PC-9 (cell line): ENCODE measurements at regions not wholly inside any gene's neighbourhood (a gene's known extent, or its start where the extent isn't known, plus 50 kb on each side); places are given as distances from the start of the nearest gene placed in this dataset.

Source experiments
- BruUV-seq: library from RNA; stranded (reverse); fragments of 400-500 nt; replicated peaks from 2 replicates; lab custom pipeline; 2021; lab: Mats Ljungman, UMichigan
- CTCF ChIA-PET: fragments of 300-600 bp; sonication (Branson Sonifier 250); formaldehyde crosslinking; loops from one replicate; lab custom pipeline; 2022; ENCODE audit warnings: antibody characterized with exemption; lab: Charles Lee
- POLR2A ChIA-PET: fragments of 300-600 bp; sonication (Branson Sonifier 250); formaldehyde crosslinking; loops from one replicate; lab custom pipeline; 2022; ENCODE audit warnings: antibody characterized with exemption; ENCODE audit not compliant: unreplicated experiment; lab: Charles Lee
- DNase-seq, 2 experiments: peaks; one replicate each; pipeline versions ENCODE4 v3.0.0 to v3.0.0-alpha.2; 2015 to 2022; ENCODE audit warnings: mixed read lengths in 1 of 2
- H2AFZ ChIP-seq: fragments of 200-600 bp; sonication (generic); 2 replicates; pipeline ENCODE4 v1.8.1; 2017; ENCODE audit warnings: antibody characterized with exemption
- H3F3A ChIP-seq: fragments of 200-600 bp; sonication (generic); 2 replicates; pipeline ENCODE4 v1.8.1; 2017; ENCODE audit warnings: antibody characterized with exemption, mild to moderate bottlenecking, low read depth; ENCODE audit not compliant: insufficient read depth
- H3K27ac ChIP-seq: fragments of 200-600 bp; sonication (generic); 2 replicates; pipeline ENCODE4 v1.6.1; 2016; ENCODE audit warnings: mixed run types
- H3K27me3 ChIP-seq: fragments of 200-600 bp; sonication (generic); 2 replicates; pipeline ENCODE4 v1.6.1; 2016; ENCODE audit warnings: low read depth, mixed run types; ENCODE audit not compliant: insufficient read depth
- H3K36me3 ChIP-seq: fragments of 200-600 bp; sonication (generic); 2 replicates; pipeline ENCODE4 v1.6.1; 2016; ENCODE audit warnings: low read depth, mixed run types
- H3K4me1 ChIP-seq: fragments of 200-600 bp; sonication (generic); replicated peaks from 2 replicates; pipeline ENCODE4 v1.6.1; 2016; ENCODE audit warnings: mixed run types; ENCODE audit not compliant: insufficient read depth
- H3K4me2 ChIP-seq: fragments of 200-600 bp; sonication (generic); 2 replicates; pipeline ENCODE4 v1.6.1; 2017; ENCODE audit warnings: mixed run types
- H3K4me3 ChIP-seq: fragments of 200-600 bp; sonication (generic); 2 replicates; pipeline ENCODE4 v1.6.1; 2016; ENCODE audit warnings: mixed run types
- H3K79me2 ChIP-seq: fragments of 200-600 bp; sonication (generic); 2 replicates; pipeline ENCODE4 v1.6.1; 2017; ENCODE audit warnings: low read depth, mixed run types
- H3K9me2 ChIP-seq: fragments of 200-600 bp; sonication (generic); 2 replicates; pipeline ENCODE4 v1.8.1; 2017; ENCODE audit warnings: mild to moderate bottlenecking; ENCODE audit not compliant: insufficient read depth
- H3K9me3 ChIP-seq: fragments of 200-600 bp; sonication (generic); 2 replicates; pipeline ENCODE4 v1.8.1; 2016; ENCODE audit warnings: low read depth; ENCODE audit not compliant: insufficient read depth
- H4K20me1 ChIP-seq: fragments of 200-600 bp; sonication (generic); 2 replicates; pipeline ENCODE4 v1.8.1; 2017; ENCODE audit not compliant: insufficient read depth
- CTCF ChIP-seq: fragments of 200-600 bp; sonication (generic); conservative IDR thresholded peaks from 2 replicates; pipeline ENCODE4 v1.6.1; 2017; ENCODE audit warnings: mixed run types, antibody characterized with exemption, mild to moderate bottlenecking, moderate library complexity
- EZH2 ChIP-seq: fragments of 200-600 bp; sonication (generic); IDR thresholded peaks from 2 replicates; pipeline ENCODE4 v1.8.0; 2017; ENCODE audit warnings: antibody characterized with exemption, low read depth
- intact Hi-C: fragments of 100-400 bp; cut with micrococcal nuclease; formaldehyde crosslinking; loops from one replicate; pipeline ENCODE4 v1.10.0; 2022; ENCODE audit not compliant: unreplicated experiment

- no TSS peak for BruUV-seq
Measured at GRCh38 chr9:108639696-108640095, 216.1 kb downstream of the ACTL7B start.

GRCh38 chr9:108639091-108639490 is 216.7 kb downstream of the ACTL7B start:
- Histone ChIP-seq H3K36me3 (no peaks in the 10 kb centered on the region), H3F3A (no peaks in the 10 kb centered on the region), H3K9me3 (no peaks in the 10 kb centered on the region), H3K9me2 (no peaks in the 10 kb centered on the region), H2AFZ (no peak overlapping the region), H3K4me2 (no peak overlapping the region), H3K79me2 (no peaks in the 10 kb centered on the region), H3K4me3 (no peak overlapping the region), H4K20me1 (no peaks in the 10 kb centered on the region), H3K4me1 (peaks cover 11% of the 10 kb centered on the region; the same call in 1 of the 2 replicates), H3K27me3 (no peaks in the 10 kb centered on the region), H3K27ac (no peak overlapping the region)
- ChIA-PET POLR2A (interaction anchor here (0.6 to 0.7 kb wide), 2 partner anchors 197 to 1051 kb away, joined by 3 to 4 read pairs; no protein-coding TSS in a partner anchor), CTCF (no interaction called here)
- TF ChIP-seq CTCF (no peak), EZH2 (no peak)
- DNase-seq = no peak
- no TSS peak for BruUV-seq
- intact Hi-C loops = loop anchor here (5.0 kb wide), 1 partner anchor 53 kb away; no protein-coding TSS in a partner anchor

More at GRCh38 chr9:108639696-108640095, 216.1 kb downstream of the ACTL7B start:
- no peak for DNase-seq
- Histone ChIP-seq H2AFZ (no peak overlapping the region), H3K79me2 (no peaks in the 10 kb centered on the region), H3F3A (no peaks in the 10 kb centered on the region), H3K9me2 (no peaks in the 10 kb centered on the region), H3K9me3 (no peaks in the 10 kb centered on the region), H3K4me2 (no peak overlapping the region), H3K27me3 (no peaks in the 10 kb centered on the region), H3K27ac (no peak overlapping the region), H3K4me1 (peaks cover 5% of the 10 kb centered on the region; the same call in 1 of the 2 replicates), H3K36me3 (no peaks in the 10 kb centered on the region), H3K4me3 (no peak overlapping the region), H4K20me1 (no peaks in the 10 kb centered on the region)
- ChIA-PET CTCF (no interaction called here), POLR2A (no interaction called here)
- intact Hi-C loops = loop anchor here (5.0 kb wide), 1 partner anchor 53 kb away; no protein-coding TSS in a partner anchor
- TF ChIP-seq EZH2 (no peak), CTCF (no peak)

GRCh38 chr9:108637340-108637739 is 218.4 kb downstream of the ACTL7B start:
- CTCF ChIA-PET = no interaction called here
- no peak overlapping the region for H3K4me2 ChIP-seq
- H3K36me3 ChIP-seq = no peaks in the 10 kb centered on the region

More at GRCh38 chr9:108637340-108637739, 218.4 kb downstream of the ACTL7B start:
- Histone ChIP-seq H3K9me2 (no peaks in the 10 kb centered on the region), H2AFZ (no peak overlapping the region), H3F3A (no peaks in the 10 kb centered on the region), H3K79me2 (no peaks in the 10 kb centered on the region), H3K9me3 (no peaks in the 10 kb centered on the region), H3K27ac (no peak overlapping the region), H3K27me3 (no peaks in the 10 kb centered on the region), H3K4me3 (no peak overlapping the region), H4K20me1 (no peaks in the 10 kb centered on the region), H3K4me1 (peaks cover 7% of the 10 kb centered on the region; the same call in 1 of the 2 replicates)
- no peak for DNase-seq
- POLR2A ChIA-PET = no interaction called here
- no peak for TF ChIP-seq EZH2
- TF ChIP-seq CTCF = no peak
- BruUV-seq = no TSS peak
- intact Hi-C loops = loop anchor here (5.0 kb wide), 1 partner anchor 55 kb away; no protein-coding TSS in a partner anchor
